ENCODE measurements at regions not wholly inside any gene's neighbourhood (a gene's known extent, or its start where the extent isn't known, plus 50 kb on each side); places are given as distances from the start of the nearest gene placed in this dataset.

GRCh38 chr3:40637906-40638305 is 113.1 kb downstream of the ZNF621 start:
- POLR2A ChIA-PET = no interaction called here
- intact Hi-C loops (cut with micrococcal nuclease; ENCODE audit: unreplicated experiment) (no loop called here), in situ Hi-C loops (cut with HindIII; ENCODE audit: low pct_unique_long_range_greater_than_20kb, low sequenced_read_pairs) (no loop called here)
- Histone ChIP-seq H3K27ac (ENCODE audit: low read length) (no peak overlapping the region), H3K36me3 (ENCODE audit: control insufficient read depth, insufficient read depth, low read length) (no peaks in the 10 kb centered on the region), H3K4me3 (ENCODE audit: low read depth in 2 of 2, low read length in 2 of 2) (no peak overlapping the region), H3K27me3 (ENCODE audit: control insufficient read depth, insufficient read depth, low read length) (no peaks in the 10 kb centered on the region), H3K4me1 (ENCODE audit: control insufficient read depth, insufficient read depth, low read length) (no peaks in the 10 kb centered on the region), H3K9me3 (ENCODE audit: control insufficient read depth, insufficient read depth, low read depth, low read length) (no peaks in the 10 kb centered on the region)
- CTCF ChIA-PET = no interaction called here
- ATAC-seq (no peak), DNase-seq (ENCODE audit: low read depth, low spot score) (no peak)
- BruUV-seq (replicated peaks) = no TSS peak
- no peak for TF ChIP-seq REST (IDR thresholded peaks at IDR 0.05; ENCODE audit: insufficient read depth in 1 of 2, low read depth in 2 of 2, low read length in 1 of 2)
- TF ChIP-seq TCF7L2 (IDR thresholded peaks at IDR 0.05; ENCODE audit: low read depth, low read length) = no peak
- no peak for TF ChIP-seq POLR2AphosphoS5 (IDR thresholded peaks at IDR 0.05; ENCODE audit: low read depth, low read length)
- TF ChIP-seq CTCF (IDR thresholded peaks at IDR 0.05) = no peak
- no peak for TF ChIP-seq SIN3A (IDR thresholded peaks at IDR 0.05; ENCODE audit: borderline replicate concordance, insufficient read depth, low read depth, low read length)

- intact Hi-C loops (cut with micrococcal nuclease; ENCODE audit: unreplicated experiment) = no loop called here
- ATAC-seq (no peak), DNase-seq (ENCODE audit: low read depth, low spot score) (no peak)
- no peaks in the 10 kb centered on the region for H3K27me3 ChIP-seq (ENCODE audit: control insufficient read depth, insufficient read depth, low read length)
- TF ChIP-seq SIN3A (IDR thresholded peaks at IDR 0.05; ENCODE audit: borderline replicate concordance, insufficient read depth, low read depth, low read length) (no peak), POLR2AphosphoS5 (IDR thresholded peaks at IDR 0.05; ENCODE audit: low read depth, low read length) (no peak), CTCF (IDR thresholded peaks at IDR 0.05) (no peak), REST (IDR thresholded peaks at IDR 0.05; ENCODE audit: insufficient read depth in 1 of 2, low read depth in 2 of 2, low read length in 1 of 2) (no peak)
- POLR2A ChIA-PET = no interaction called here
- no peak overlapping the region for H3K4me3 ChIP-seq (ENCODE audit: low read depth in 2 of 2, low read length in 2 of 2)
- no TSS peak for BruUV-seq (replicated peaks)
- H3K9me3 ChIP-seq (ENCODE audit: control insufficient read depth, insufficient read depth, low read depth, low read length) = no peaks in the 10 kb centered on the region
- no peak overlapping the region for H3K27ac ChIP-seq (ENCODE audit: low read length)
- no peaks in the 10 kb centered on the region for H3K4me1 ChIP-seq (ENCODE audit: control insufficient read depth, insufficient read depth, low read length)
- no peaks in the 10 kb centered on the region for H3K36me3 ChIP-seq (ENCODE audit: control insufficient read depth, insufficient read depth, low read length)
- CTCF ChIA-PET = no interaction called here
- in situ Hi-C loops (cut with HindIII; ENCODE audit: low pct_unique_long_range_greater_than_20kb, low sequenced_read_pairs) = no loop called here
Observed at GRCh38 chr3:40639006-40639405, 114.2 kb downstream of the ZNF621 start.
